H1 (cell line): ENCODE measurements at regions not wholly inside any gene's neighbourhood (a gene's known extent, or its start where the extent isn't known, plus 50 kb on each side); places are given as distances from the start of the nearest gene placed in this dataset.

ENCODE experiments used
- ATF2 ChIP-seq: IDR thresholded peaks from 2 replicates; pipeline ENCODE4 v1.6.1; 2012; ENCODE audit warnings: low read length, inconsistent platforms
- CBX8 ChIP-seq: fragments of 300-800, 300-1000 bp; sonication (generic); IDR thresholded peaks from 2 replicates; pipeline ENCODE4 v1.7.1; 2016; ENCODE audit warnings: low read depth, low read length, borderline replicate concordance
- CHD2 ChIP-seq: IDR thresholded peaks from 2 replicates; pipeline ENCODE4 v1.6.1; 2012; ENCODE audit warnings: low read length, improper control_type of control experiment
- CHD7 ChIP-seq: fragments of 300-600 bp; sonication (generic); IDR thresholded peaks from 2 replicates; pipeline ENCODE4 v1.7.1; 2012; ENCODE audit warnings: low read length, moderate library complexity, mild to moderate bottlenecking, inconsistent platforms; ENCODE audit not compliant: insufficient replicate concordance
- CTBP2 ChIP-seq: IDR thresholded peaks from 2 replicates; pipeline ENCODE4 v1.7.0; 2011; ENCODE audit warnings: borderline replicate concordance, mild to moderate bottlenecking, moderate library complexity, mixed read lengths, low read length; ENCODE audit not compliant: insufficient read depth, insufficient read length
- E2F6 ChIP-seq: IDR thresholded peaks from 2 replicates; pipeline ENCODE4 v1.6.1; 2012; ENCODE audit warnings: inconsistent platforms
- SP4 ChIP-seq: IDR thresholded peaks from 2 replicates; pipeline ENCODE4 v1.6.1; 2012; ENCODE audit warnings: low read length, inconsistent platforms

- no peak for TF ChIP-seq CHD7
- TF ChIP-seq CHD2: no peak
- no peak for TF ChIP-seq CBX8
- TF ChIP-seq CTBP2: no peak
- TF ChIP-seq ATF2: no peak
- TF ChIP-seq E2F6: no peak
- TF ChIP-seq SP4: no peak
Observed at GRCh38 chr16:55933038-55933437, 57.9 kb upstream of the CES5A start (continued).
